Keratinocyte (primary cell): ENCODE measurements at regions not wholly inside any gene's neighbourhood (a gene's known extent, or its start where the extent isn't known, plus 50 kb on each side); places are given as distances from the start of the nearest gene placed in this dataset.
"Not testable (repeated sequence)": the region's sequence is repeated elsewhere in the genome, so short reads cannot be mapped to it uniquely, and the experiment has no call there.

Experiments
- DNase-seq: peaks from one replicate; pipeline ENCODE4 v3.0.0-alpha.2; 2011; ENCODE audit warnings: low read depth, missing footprints, low spot score
- FAIRE-seq: peaks from 2 replicates; lab custom pipeline; 2011; peaks lifted over from hg19 to GRCh38; lab: Jason Lieb, UNC
- H2AFZ ChIP-seq: 2 replicates; pipeline ENCODE4 v1.6.0; 2012; ENCODE audit warnings: low read length, control low read depth, inconsistent platforms; ENCODE audit not compliant: control insufficient read depth
- H3K27ac ChIP-seq: 2 replicates; pipeline ENCODE4 v1.5.1; 2011; ENCODE audit warnings: low read length; ENCODE audit not compliant: control insufficient read depth, insufficient read depth
- H3K27me3 ChIP-seq: 3 replicates; pipeline ENCODE4 v1.6.0; 2011; ENCODE audit warnings: low read length; ENCODE audit not compliant: control insufficient read depth, insufficient read depth; ENCODE audit errors: extremely low read depth
- H3K36me3 ChIP-seq, 2 experiments: 2 replicates in 1 of 2; 3 replicates in 1 of 2; pipeline ENCODE4 v1.5.1; 2011; ENCODE audit warnings: low read length in 2 of 2, mild to moderate bottlenecking in 1 of 2; ENCODE audit not compliant: control insufficient read depth in 2 of 2, insufficient read depth in 2 of 2; ENCODE audit errors: extremely low read depth in 1 of 2
- H3K4me1 ChIP-seq: 3 replicates; pipeline ENCODE4 v1.5.1; 2011; ENCODE audit warnings: low read length; ENCODE audit not compliant: control insufficient read depth, insufficient read depth; ENCODE audit errors: extremely low read depth
- H3K4me2 ChIP-seq: 3 replicates; pipeline ENCODE4 v1.6.0; 2011; ENCODE audit warnings: low read depth, low read length; ENCODE audit not compliant: control insufficient read depth, insufficient read depth; ENCODE audit errors: extremely low read depth
- H3K4me3 ChIP-seq, 3 experiments: fragments of 200-600 bp in 1 of 3; sonication (generic) in 1 of 3; 2 replicates in 2 of 3; 3 replicates in 1 of 3; pipeline ENCODE4 v1.5.1; 2011 to 2016; ENCODE audit warnings: low read length in 3 of 3, mild to moderate bottlenecking in 3 of 3, control low read depth in 2 of 3, inconsistent platforms in 1 of 3, low read depth in 1 of 3, mixed read lengths in 1 of 3, mixed run types in 1 of 3, moderate library complexity in 1 of 3; ENCODE audit not compliant: control insufficient read depth in 2 of 3, insufficient read depth in 2 of 3; ENCODE audit errors: extremely low read depth in 1 of 3
- H3K79me2 ChIP-seq: 2 replicates; pipeline ENCODE4 v1.6.0; 2012; ENCODE audit warnings: low read length; ENCODE audit not compliant: control insufficient read depth, insufficient read depth
- H3K9ac ChIP-seq: 3 replicates; pipeline ENCODE4 v1.6.0; 2011; ENCODE audit warnings: low read length; ENCODE audit not compliant: control insufficient read depth, insufficient read depth; ENCODE audit errors: extremely low read depth
- H3K9me1 ChIP-seq: 3 replicates; pipeline ENCODE4 v1.6.0; 2011; ENCODE audit warnings: low read length; ENCODE audit not compliant: control insufficient read depth, insufficient read depth; ENCODE audit errors: extremely low read depth
- H3K9me3 ChIP-seq: 2 replicates; pipeline ENCODE4 v1.5.1; 2012; ENCODE audit warnings: low read depth, low read length; ENCODE audit not compliant: control insufficient read depth
- H4K20me1 ChIP-seq: 3 replicates; pipeline ENCODE4 v1.6.0; 2011; ENCODE audit warnings: low read length; ENCODE audit not compliant: control insufficient read depth, insufficient read depth; ENCODE audit errors: extremely low read depth
- dilution Hi-C: fragments of 300-500 bp; cut with MboI; formaldehyde crosslinking; loops from one replicate; pipeline ENCODE4 v1.7.0; 2020; ENCODE audit warnings: low sequenced_read_pairs; ENCODE audit not compliant: extremely low pct_ligation_motif_present

GRCh38 chr21:6101588-6101987, 4419.8 kb upstream of the TPTE start:
- not testable (repeated sequence) for H4K20me1 ChIP-seq

GRCh38 chr21:6104546-6104945, 4416.8 kb upstream of the TPTE start:
- H3K9ac ChIP-seq, dilution Hi-C loops: not testable (repeated sequence)

More at GRCh38 chr21:6101588-6101987, 4419.8 kb upstream of the TPTE start:
- H3K79me2 ChIP-seq, H2AFZ ChIP-seq, FAIRE-seq, H3K9me1 ChIP-seq, H3K4me2 ChIP-seq, H3K4me1 ChIP-seq, H3K9ac ChIP-seq, dilution Hi-C loops, DNase-seq, H3K4me3 ChIP-seq, H3K9me3 ChIP-seq, H3K36me3 ChIP-seq, H3K27ac ChIP-seq, H3K27me3 ChIP-seq: not testable (repeated sequence)

DNA sequence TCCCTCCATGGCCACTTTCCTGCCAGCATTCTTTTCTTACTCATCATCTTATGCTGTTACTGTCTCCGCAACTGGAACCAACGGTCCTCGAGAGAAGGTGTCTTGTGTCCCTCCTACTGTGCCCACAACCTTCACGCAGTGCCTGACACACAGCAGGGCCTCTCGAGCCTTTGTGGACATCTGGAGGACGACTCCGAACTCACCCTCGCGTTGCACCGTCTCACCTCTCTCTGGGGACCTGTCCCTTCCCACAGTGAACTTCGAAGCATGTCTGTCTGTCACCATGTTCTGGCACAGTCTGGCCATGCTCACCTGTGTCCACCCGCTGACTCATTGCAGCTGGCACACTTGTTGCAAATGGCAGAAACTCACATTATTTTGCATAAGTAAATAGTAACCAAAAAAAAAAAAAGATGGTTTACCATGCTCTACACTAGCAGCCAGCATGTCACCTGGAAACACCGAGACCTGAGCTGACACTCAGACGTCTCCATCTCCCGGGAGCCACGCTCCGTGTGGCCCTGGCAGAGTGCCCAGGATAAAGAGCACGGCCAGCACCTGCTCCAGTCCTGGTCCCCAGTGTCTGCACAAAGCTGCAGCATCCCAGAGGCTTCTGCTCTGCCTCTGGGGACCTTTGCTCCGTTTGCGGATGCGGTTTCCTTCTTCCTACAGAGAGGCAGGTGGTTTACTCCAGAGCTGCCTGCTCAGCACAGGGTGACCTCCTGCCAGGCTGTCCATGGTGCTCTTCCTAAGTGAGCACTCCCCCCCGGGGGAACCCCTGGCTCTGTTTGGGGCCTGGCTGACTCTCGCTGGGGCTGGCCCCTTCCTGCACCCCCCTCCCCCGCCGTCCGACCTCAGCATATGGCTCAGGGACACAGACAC, 4414.5 kb upstream of the TPTE start:
- dilution Hi-C loops, H3K27ac ChIP-seq, H2AFZ ChIP-seq, DNase-seq, H4K20me1 ChIP-seq, FAIRE-seq, H3K4me1 ChIP-seq, H3K4me2 ChIP-seq, H3K27me3 ChIP-seq, H3K36me3 ChIP-seq, H3K79me2 ChIP-seq, H3K9ac ChIP-seq, H3K4me3 ChIP-seq, H3K9me1 ChIP-seq, H3K9me3 ChIP-seq: not testable (repeated sequence)

More at GRCh38 chr21:6104546-6104945, 4416.8 kb upstream of the TPTE start:
- H3K4me2 ChIP-seq, H2AFZ ChIP-seq, H3K27ac ChIP-seq, H4K20me1 ChIP-seq, H3K9me1 ChIP-seq, FAIRE-seq, H3K4me3 ChIP-seq, H3K79me2 ChIP-seq, H3K4me1 ChIP-seq, H3K27me3 ChIP-seq, DNase-seq, H3K36me3 ChIP-seq, H3K9me3 ChIP-seq: not testable (repeated sequence)

GRCh38 chr21:6108894-6109293, 4412.5 kb upstream of the TPTE start:
- DNase-seq, H3K9me3 ChIP-seq, H3K79me2 ChIP-seq, H2AFZ ChIP-seq, dilution Hi-C loops, H3K4me2 ChIP-seq, H4K20me1 ChIP-seq, H3K4me3 ChIP-seq, H3K27ac ChIP-seq, H3K27me3 ChIP-seq, H3K4me1 ChIP-seq, FAIRE-seq, H3K9me1 ChIP-seq, H3K36me3 ChIP-seq, H3K9ac ChIP-seq: not testable (repeated sequence)

- H3K27me3 ChIP-seq, H3K4me3 ChIP-seq, H3K36me3 ChIP-seq, H2AFZ ChIP-seq, H3K9ac ChIP-seq, H3K9me1 ChIP-seq, H3K4me1 ChIP-seq, H4K20me1 ChIP-seq, dilution Hi-C loops, H3K9me3 ChIP-seq, H3K4me2 ChIP-seq, FAIRE-seq, H3K27ac ChIP-seq, H3K79me2 ChIP-seq: not testable (repeated sequence)
- DNase-seq: peak; percentile 0
These were observed 4411.6 kb upstream of the TPTE start for GRCh38 chr21:6109774-6110173.
